ENCODE measurements at regions not wholly inside any gene's neighbourhood (a gene's known extent, or its start where the extent isn't known, plus 50 kb on each side); places are given as distances from the start of the nearest gene placed in this dataset.
"Not testable (repeated sequence)": the region's sequence is repeated elsewhere in the genome, so short reads cannot be mapped to it uniquely, and the experiment has no call there.

- DNase-seq: no peak
- Mint-ChIP-seq H3K9me3 (peaks cover 3 to 32% (median 16%) of the 10 kb centered on the region in 6 donors), H3K4me1 (no peaks in the 10 kb centered on the region), H3K27ac (no peak overlapping the region), H3K27me3 (ENCODE audit: low read depth in 3 of 3) (peaks cover 0 to 3% (median 0%) of the 10 kb centered on the region in 3 donors), H3K4me3 (no peak overlapping the region), H3K36me3 (no peaks in the 10 kb centered on the region)
Measured at GRCh38 chr2:211014906-211015305, 458.5 kb downstream of the CPS1 start.

DNA sequence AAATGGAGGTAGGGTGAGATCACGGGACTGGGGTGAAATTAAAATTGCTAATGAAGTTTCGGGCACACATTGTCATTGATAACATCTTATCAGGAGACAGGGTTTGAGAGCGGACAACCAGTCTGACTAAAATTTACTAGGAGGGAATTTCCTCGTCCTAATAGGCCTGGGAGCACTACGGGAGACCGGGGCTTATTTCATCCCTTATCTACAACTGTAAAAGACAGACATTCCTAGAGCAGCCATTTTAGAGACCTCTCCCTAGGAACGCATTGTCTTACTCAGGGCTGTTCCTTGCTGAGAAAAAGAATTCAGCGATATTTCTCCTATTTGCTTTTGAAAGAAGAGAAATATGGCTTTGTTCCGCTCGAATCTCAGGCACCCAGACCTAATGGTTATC is 468.7 kb downstream of the CPS1 start:
- not testable (repeated sequence) for H3K27ac Mint-ChIP-seq; H3K27me3 Mint-ChIP-seq (ENCODE audit: low read depth in 3 of 3); H3K36me3 Mint-ChIP-seq; H3K4me1 Mint-ChIP-seq; H3K4me3 Mint-ChIP-seq; DNase-seq
- H3K9me3 Mint-ChIP-seq: peaks cover 13 to 68% (median 52%) of the 10 kb centered on the region in 6 donors

DNA sequence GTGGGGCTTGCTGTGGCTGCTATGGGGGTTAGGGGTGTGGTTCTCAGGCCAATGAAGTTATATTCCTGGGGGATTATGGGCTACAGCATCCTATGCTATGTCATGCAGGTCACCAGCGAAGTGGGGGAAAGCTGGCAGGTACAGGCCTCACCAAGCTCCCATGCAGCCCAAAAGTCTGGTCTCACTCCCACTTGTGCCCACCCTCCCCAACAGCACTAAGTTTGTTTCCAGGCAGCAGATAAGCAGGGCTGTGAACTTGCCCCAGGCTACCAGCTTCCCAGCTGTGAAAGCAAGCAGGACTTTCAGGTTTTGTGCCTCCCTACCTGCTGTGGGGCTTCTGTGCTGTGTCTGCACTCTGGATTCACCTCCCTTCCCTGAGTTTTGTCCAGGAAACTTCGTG is 469.7 kb downstream of the CPS1 start:
- Mint-ChIP-seq H3K9me3 (peaks cover 6 to 59% (median 46%) of the 10 kb centered on the region in 6 donors), H3K4me1 (no peaks in the 10 kb centered on the region), H3K4me3 (no peak overlapping the region), H3K27me3 (ENCODE audit: low read depth in 3 of 3) (no peaks in the 10 kb centered on the region), H3K36me3 (peaks cover 0 to 8% (median 0%) of the 10 kb centered on the region in 3 donors), H3K27ac (no peak overlapping the region)
- no peak for DNase-seq

- no peak overlapping the region for H3K27ac Mint-ChIP-seq
- H3K36me3 Mint-ChIP-seq: peaks cover 0 to 8% (median 0%) of the 10 kb centered on the region in 3 donors
- H3K4me3 Mint-ChIP-seq: no peak overlapping the region
- DNase-seq: no peak
- peaks cover 0 to 45% (median 33%) of the 10 kb centered on the region in 6 donors for H3K9me3 Mint-ChIP-seq
- no peaks in the 10 kb centered on the region for H3K4me1 Mint-ChIP-seq
- no peaks in the 10 kb centered on the region for H3K27me3 Mint-ChIP-seq (ENCODE audit: low read depth in 3 of 3)
Measured at GRCh38 chr2:211027976-211028375, 471.6 kb downstream of the CPS1 start.

- DNase-seq: no peak
- Mint-ChIP-seq H3K9me3 (peaks cover 0 to 18% (median 8%) of the 10 kb centered on the region in 6 donors), H3K4me1 (no peaks in the 10 kb centered on the region), H3K36me3 (peaks cover 0 to 3% (median 0%) of the 10 kb centered on the region in 3 donors), H3K27me3 (ENCODE audit: low read depth in 3 of 3) (peaks cover 0 to 2% (median 0%) of the 10 kb centered on the region in 3 donors), H3K4me3 (no peak overlapping the region), H3K27ac (no peak overlapping the region)
Measured at GRCh38 chr2:211033765-211034164, 477.4 kb downstream of the CPS1 start.

- no peak overlapping the region for H3K4me3 Mint-ChIP-seq
- peaks cover 0 to 3% (median 0%) of the 10 kb centered on the region in 3 donors for H3K36me3 Mint-ChIP-seq
- H3K27me3 Mint-ChIP-seq (ENCODE audit: low read depth in 3 of 3): peaks cover 0 to 2% (median 0%) of the 10 kb centered on the region in 3 donors
- H3K27ac Mint-ChIP-seq: no peak overlapping the region
- H3K4me1 Mint-ChIP-seq: no peaks in the 10 kb centered on the region
- no peak for DNase-seq
- peaks cover 0 to 18% (median 5%) of the 10 kb centered on the region in 6 donors for H3K9me3 Mint-ChIP-seq
Measured at GRCh38 chr2:211035548-211036185, 479.3 kb downstream of the CPS1 start.

DNA sequence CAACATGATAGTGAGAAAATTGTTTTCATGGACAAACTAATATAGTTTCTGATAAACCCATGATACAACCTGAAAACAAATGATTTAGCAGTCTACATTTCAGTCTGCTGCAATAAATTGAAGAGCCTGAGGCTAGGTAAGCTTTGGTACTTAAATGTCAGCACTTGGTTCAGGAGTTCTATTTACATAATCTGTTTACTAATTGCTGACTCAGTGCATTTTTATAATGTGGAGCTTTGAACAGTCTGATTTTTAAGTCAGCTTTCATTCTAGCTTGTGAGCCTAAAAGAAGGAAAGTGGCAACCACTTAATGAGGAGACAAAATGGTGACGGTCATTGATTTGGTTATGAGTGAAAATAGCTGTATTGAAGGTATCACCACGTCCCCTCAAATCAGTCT is 488.6 kb downstream of the CPS1 start:
- Mint-ChIP-seq H3K9me3 (peaks cover 0 to 26% (median 3%) of the 10 kb centered on the region in 6 donors), H3K4me1 (no peaks in the 10 kb centered on the region)

DNA sequence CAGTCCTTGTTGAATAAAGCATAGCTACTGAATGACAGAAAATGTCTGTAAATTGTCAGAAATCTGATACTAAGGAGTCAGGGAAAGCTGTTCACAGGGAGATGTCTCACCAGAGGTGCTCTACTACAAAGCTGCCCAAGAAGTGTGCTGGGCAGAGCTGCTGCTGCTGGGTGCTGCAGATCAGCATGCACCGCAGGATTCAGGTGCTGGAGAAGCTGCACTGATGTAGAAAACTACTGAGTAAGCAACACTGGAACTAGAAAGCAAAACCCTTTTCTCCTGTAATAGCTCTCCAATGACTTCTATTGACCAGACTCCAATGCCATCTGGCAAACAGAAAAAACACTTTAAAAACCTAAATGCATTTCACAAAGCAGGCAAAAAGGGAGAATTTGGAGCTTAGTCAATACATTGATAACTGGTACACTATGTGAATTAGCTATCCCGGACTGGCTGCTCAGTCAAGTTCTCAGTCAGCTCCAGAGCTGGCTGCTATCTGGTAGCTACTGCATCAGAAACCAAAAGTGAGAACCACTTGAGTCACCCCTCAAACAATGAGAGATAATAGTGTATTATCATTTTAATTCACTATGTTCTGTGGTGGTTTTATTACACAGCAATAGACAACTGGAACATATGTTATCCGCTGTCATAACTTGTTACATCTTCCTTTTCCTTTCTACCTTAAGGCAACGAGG is 493.1 kb downstream of the CPS1 start:
- no peak for DNase-seq
- Mint-ChIP-seq H3K27ac (no peak overlapping the region), H3K27me3 (ENCODE audit: low read depth in 3 of 3) (no peaks in the 10 kb centered on the region), H3K4me1 (no peaks in the 10 kb centered on the region), H3K36me3 (no peaks in the 10 kb centered on the region), H3K9me3 (peaks cover 0 to 22% (median 3%) of the 10 kb centered on the region in 6 donors), H3K4me3 (no peak overlapping the region)

More for the DNA sequence above, 488.6 kb downstream of the CPS1 start:
- no peaks in the 10 kb centered on the region for H3K27me3 Mint-ChIP-seq (ENCODE audit: low read depth in 3 of 3)
- H3K36me3 Mint-ChIP-seq: no peaks in the 10 kb centered on the region
- no peak overlapping the region for H3K27ac Mint-ChIP-seq
- H3K4me3 Mint-ChIP-seq: no peak overlapping the region
- DNase-seq: no peak

- H3K27me3 Mint-ChIP-seq (ENCODE audit: low read depth in 3 of 3): no peaks in the 10 kb centered on the region
- H3K36me3 Mint-ChIP-seq: no peaks in the 10 kb centered on the region
- peaks cover 0 to 6% (median 0%) of the 10 kb centered on the region in 6 donors for H3K9me3 Mint-ChIP-seq
- no peaks in the 10 kb centered on the region for H3K4me1 Mint-ChIP-seq
- H3K4me3 Mint-ChIP-seq: no peak overlapping the region
- DNase-seq: no peak
- no peak overlapping the region for H3K27ac Mint-ChIP-seq
Measured at GRCh38 chr2:211055438-211055837, 499.0 kb downstream of the CPS1 start.

DNA sequence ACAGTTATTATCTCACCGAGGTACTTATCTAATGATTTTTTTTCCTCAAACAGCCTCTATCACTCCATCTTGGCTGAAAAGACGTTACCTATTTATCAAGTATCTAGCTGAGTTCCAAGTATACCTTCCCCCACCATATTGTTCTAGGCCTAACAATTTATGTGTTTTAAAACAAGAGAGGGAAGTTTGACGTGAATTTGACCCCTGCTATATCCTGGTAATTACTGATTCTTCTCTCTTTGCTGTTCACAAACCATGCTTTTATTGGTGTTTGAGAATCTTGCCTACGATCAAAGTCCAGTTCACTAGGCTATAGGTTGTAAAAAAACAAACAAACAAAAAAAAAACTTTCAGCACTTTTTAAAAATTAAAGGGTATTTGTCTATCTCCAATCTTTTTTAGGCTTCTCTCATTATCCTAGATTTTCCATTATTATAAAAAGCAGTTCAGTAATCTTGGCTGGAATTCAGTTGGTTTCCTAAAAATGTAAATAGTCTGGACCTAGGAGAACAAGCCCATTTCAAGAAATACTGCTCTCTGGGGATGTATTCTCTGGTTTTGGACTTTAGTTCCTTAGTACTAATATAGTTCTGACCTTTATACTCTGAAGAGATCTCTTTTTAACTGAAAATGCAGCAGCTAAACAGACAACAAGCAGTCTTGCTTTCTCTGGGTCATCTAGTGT is 505.4 kb downstream of the CPS1 start:
- no peak for DNase-seq
- no peaks in the 10 kb centered on the region for H3K27me3 Mint-ChIP-seq (ENCODE audit: low read depth in 3 of 3)
- H3K36me3 Mint-ChIP-seq: no peaks in the 10 kb centered on the region
- H3K9me3 Mint-ChIP-seq: peaks cover 0 to 18% (median 5%) of the 10 kb centered on the region in 6 donors
- no peak overlapping the region for H3K27ac Mint-ChIP-seq
- no peak overlapping the region for H3K4me3 Mint-ChIP-seq
- no peaks in the 10 kb centered on the region for H3K4me1 Mint-ChIP-seq

DNA sequence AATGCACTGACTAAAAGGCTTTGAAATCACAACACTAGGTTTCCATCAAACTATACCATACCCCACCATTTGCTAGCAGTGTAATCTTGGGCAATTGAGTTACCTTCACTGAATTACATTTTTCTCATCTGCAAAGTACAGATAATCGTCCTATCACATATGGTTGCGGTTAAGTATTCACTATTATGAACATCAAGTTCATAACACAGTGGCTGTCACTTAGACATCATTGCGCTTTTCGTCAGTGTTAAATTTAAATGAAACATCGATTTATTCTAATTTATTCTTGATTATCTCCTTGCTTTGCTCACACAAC is 505.9 kb downstream of the CPS1 start:
- no peaks in the 10 kb centered on the region for H3K4me1 Mint-ChIP-seq
- no peaks in the 10 kb centered on the region for H3K27me3 Mint-ChIP-seq (ENCODE audit: low read depth in 3 of 3)
- no peak overlapping the region for H3K27ac Mint-ChIP-seq
- no peaks in the 10 kb centered on the region for H3K36me3 Mint-ChIP-seq
- peaks cover 0 to 14% (median 5%) of the 10 kb centered on the region in 6 donors for H3K9me3 Mint-ChIP-seq
- no peak for DNase-seq
- no peak overlapping the region for H3K4me3 Mint-ChIP-seq

DNA sequence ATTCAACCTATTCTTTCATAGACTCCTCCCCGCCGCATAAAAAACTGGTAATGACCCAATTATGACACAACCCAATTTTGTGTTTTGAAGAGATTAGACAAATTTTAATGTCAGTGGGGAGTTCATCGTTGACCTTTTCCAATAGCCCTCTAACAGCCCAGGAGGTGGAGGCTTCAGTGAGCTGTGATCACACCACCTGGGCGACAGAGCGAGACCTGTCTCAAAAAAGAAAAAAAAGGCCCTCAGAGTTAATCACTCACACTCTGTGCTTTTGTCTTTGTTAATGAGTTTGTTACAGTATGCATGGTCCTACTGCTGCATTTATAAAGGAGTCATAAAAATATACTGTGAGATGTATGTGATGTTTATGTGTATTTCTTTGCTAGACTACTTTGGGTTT is 510.6 kb downstream of the CPS1 start:
- Mint-ChIP-seq H3K27ac (no peak overlapping the region), H3K27me3 (ENCODE audit: low read depth in 3 of 3) (no peaks in the 10 kb centered on the region), H3K9me3 (peaks cover 0 to 24% (median 7%) of the 10 kb centered on the region in 6 donors), H3K4me1 (no peaks in the 10 kb centered on the region), H3K4me3 (no peak overlapping the region), H3K36me3 (no peaks in the 10 kb centered on the region)
- DNase-seq: no peak

DNA sequence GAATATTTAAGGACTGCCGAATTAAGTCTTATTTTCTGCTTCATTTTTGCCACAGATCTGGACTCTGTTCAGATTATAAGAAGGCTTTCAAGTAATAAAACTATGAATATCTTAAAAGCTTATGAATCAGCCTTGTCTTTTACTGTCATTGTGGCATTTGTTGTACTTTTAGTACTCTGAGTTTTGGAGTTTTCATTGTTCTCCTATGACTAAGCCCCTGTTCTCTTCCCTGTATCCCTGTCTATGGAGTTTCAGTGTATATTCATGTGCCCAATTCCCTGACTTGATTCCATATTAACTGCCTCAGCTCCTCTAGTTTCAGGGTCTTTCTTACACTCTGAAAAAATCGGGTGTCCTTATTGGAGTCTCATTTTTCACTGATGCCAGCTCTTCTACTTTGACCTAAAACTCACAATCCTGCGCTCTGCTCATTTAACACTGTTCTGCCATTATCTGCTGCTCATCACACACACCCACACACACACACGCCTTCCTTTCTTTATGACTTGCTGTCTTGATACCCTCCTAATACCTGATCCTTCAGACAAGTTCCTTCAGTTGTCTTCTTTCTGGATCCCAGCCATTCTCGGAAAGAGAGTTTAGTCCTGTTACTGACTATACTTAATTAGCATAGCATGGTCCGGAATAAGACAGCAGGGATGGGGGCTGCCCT is 511.8 kb downstream of the CPS1 start:
- no peak overlapping the region for H3K4me3 Mint-ChIP-seq
- H3K27ac Mint-ChIP-seq: no peak overlapping the region
- no peaks in the 10 kb centered on the region for H3K36me3 Mint-ChIP-seq
- no peaks in the 10 kb centered on the region for H3K4me1 Mint-ChIP-seq
- H3K9me3 Mint-ChIP-seq: peaks cover 0 to 26% (median 7%) of the 10 kb centered on the region in 6 donors
- no peak for DNase-seq
- H3K27me3 Mint-ChIP-seq (ENCODE audit: low read depth in 3 of 3): peaks cover 0 to 2% (median 0%) of the 10 kb centered on the region in 3 donors

GRCh38 chr2:211070547-211070946 is 514.1 kb downstream of the CPS1 start:
- Mint-ChIP-seq H3K27me3 (ENCODE audit: low read depth in 3 of 3) (peaks cover 0 to 2% (median 0%) of the 10 kb centered on the region in 3 donors), H3K36me3 (no peaks in the 10 kb centered on the region), H3K4me3 (no peak overlapping the region), H3K4me1 (no peaks in the 10 kb centered on the region), H3K9me3 (peaks cover 0 to 31% (median 7%) of the 10 kb centered on the region in 6 donors), H3K27ac (no peak overlapping the region)
- DNase-seq: no peak

Data from immature natural killer cell (primary cell).